GM12873 (cell line): ENCODE measurements at regions not wholly inside any gene's neighbourhood (a gene's known extent, or its start where the extent isn't known, plus 50 kb on each side); places are given as distances from the start of the nearest gene placed in this dataset.

ENCODE experiments used
- TF ChIP-seq, protein P1 (sequence below): IDR thresholded peaks from 2 replicates; pipeline ENCODE4 v1.5.1; 2012; ENCODE audit warnings: low read depth, mild to moderate bottlenecking, moderate library complexity, low read length, control low read depth; ENCODE audit not compliant: insufficient read depth; ENCODE audit errors: missing control alignments

DNA sequence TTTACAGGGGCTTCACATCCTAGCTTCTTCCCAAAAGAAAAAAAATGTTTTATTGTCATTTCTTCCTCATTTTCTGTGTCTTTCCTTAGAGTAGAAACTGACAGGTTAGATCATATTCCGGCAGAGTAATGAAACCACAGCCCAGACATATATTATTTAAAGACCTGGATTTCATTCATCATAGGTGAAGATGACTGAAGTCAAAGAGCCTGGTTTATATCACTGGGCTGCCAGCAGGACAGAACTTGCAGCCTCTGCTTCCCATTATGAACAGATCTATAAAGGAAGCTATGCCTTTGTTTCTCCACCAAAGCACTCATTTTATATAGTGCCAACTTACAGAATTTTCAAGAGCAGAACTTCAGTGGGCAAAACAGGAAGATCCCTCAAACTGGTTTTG is 137.9 kb downstream of the METTL4 start:
- TF ChIP-seq, protein P1, sequence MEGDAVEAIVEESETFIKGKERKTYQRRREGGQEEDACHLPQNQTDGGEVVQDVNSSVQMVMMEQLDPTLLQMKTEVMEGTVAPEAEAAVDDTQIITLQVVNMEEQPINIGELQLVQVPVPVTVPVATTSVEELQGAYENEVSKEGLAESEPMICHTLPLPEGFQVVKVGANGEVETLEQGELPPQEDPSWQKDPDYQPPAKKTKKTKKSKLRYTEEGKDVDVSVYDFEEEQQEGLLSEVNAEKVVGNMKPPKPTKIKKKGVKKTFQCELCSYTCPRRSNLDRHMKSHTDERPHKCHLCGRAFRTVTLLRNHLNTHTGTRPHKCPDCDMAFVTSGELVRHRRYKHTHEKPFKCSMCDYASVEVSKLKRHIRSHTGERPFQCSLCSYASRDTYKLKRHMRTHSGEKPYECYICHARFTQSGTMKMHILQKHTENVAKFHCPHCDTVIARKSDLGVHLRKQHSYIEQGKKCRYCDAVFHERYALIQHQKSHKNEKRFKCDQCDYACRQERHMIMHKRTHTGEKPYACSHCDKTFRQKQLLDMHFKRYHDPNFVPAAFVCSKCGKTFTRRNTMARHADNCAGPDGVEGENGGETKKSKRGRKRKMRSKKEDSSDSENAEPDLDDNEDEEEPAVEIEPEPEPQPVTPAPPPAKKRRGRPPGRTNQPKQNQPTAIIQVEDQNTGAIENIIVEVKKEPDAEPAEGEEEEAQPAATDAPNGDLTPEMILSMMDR, result no peak

GRCh38 chr18:2441544-2441943 is 129.8 kb downstream of the METTL4 start:
- TF ChIP-seq, protein P1, result no peak

DNA sequence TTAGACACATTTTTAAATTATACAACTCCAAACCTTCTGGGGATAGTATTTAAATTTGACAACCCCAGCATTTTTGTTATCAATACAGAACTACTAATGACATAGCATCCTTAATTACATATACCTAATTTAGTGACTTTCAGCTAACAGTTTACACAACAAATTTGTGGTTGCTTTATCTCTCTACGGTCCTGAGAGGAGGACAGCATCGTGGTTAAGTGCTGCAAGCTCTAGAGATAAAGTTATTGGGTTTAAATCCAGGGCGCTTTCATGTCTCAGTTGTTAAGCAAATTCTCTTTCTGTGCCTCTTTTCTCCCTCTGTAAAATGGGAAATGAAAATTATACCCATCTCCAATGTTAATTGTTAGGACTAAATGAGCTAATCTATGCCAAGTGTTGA is 129.3 kb downstream of the METTL4 start:
- TF ChIP-seq, protein P1, result no peak

DNA sequence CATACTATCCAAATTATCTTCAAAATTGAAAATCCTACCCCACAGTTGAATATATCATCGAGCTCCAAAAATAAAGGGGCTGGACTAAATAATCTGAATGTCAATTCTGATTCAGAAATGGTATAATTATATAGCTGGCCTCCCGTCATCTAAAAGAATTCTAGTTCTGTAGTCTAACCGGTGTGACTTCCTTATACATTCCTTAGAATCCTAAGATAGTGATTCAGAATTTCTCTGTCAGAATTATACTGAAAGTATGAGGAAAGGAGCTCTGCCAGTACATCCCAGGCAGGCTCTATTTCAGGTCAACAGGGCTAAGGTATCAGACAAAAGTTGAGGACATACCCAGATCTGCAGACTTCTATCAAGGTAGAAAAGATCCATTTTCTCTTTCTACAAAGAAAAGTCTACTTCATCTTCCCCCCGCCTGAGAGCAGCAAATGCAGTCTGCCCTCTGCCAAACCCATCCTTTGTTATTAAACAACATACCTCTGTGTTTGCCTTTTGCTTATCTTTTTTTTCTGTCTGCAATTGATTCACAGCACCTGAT is 128.5 kb downstream of the METTL4 start:
- TF ChIP-seq, protein P1, result no peak

GRCh38 chr18:2444201-2444875 is 127.0 kb downstream of the METTL4 start:
- TF ChIP-seq, protein P1, result no peak

GRCh38 chr18:2448565-2449151 is 122.6 kb downstream of the METTL4 start:
- TF ChIP-seq, protein P1, result no peak

GRCh38 chr18:2451556-2451955 is 119.7 kb downstream of the METTL4 start:
- TF ChIP-seq, protein P1, result no peak
